ENCODE measurements at regions not wholly inside any gene's neighbourhood (a gene's known extent, or its start where the extent isn't known, plus 50 kb on each side); places are given as distances from the start of the nearest gene placed in this dataset.

- H3K9me3 Mint-ChIP-seq (ENCODE audit: unreplicated experiment) = no peaks in the 10 kb centered on the region
- ChIA-PET POLR2A (no interaction called here), CTCF (no interaction called here)
- intact Hi-C loops (cut with micrococcal nuclease) = no loop called here
- peaks cover 6% of the 10 kb centered on the region for H3K4me1 Mint-ChIP-seq (ENCODE audit: insufficient read depth, unreplicated experiment)
- H3K27ac Mint-ChIP-seq (ENCODE audit: low read depth, unreplicated experiment) = no peak overlapping the region
- BruUV-seq (replicated peaks) = no TSS peak
- no peaks in the 10 kb centered on the region for H3K36me3 Mint-ChIP-seq (ENCODE audit: insufficient read depth, unreplicated experiment)
- H3K27me3 Mint-ChIP-seq (ENCODE audit: insufficient read depth, unreplicated experiment) = no peaks in the 10 kb centered on the region
- no peak for TF ChIP-seq CTCF (IDR thresholded peaks at IDR 0.05; ENCODE audit: unreplicated experiment)
- no peak for DNase-seq (ENCODE audit: unreplicated experiment)
- no peak overlapping the region for H3K4me3 Mint-ChIP-seq (ENCODE audit: unreplicated experiment)
Observed at GRCh38 chr10:78862328-78862640, 206.5 kb upstream of the ZMIZ1 start.

- Mint-ChIP-seq H3K4me1 (ENCODE audit: insufficient read depth, unreplicated experiment) (peaks cover 6% of the 10 kb centered on the region), H3K36me3 (ENCODE audit: insufficient read depth, unreplicated experiment) (no peaks in the 10 kb centered on the region), H3K27me3 (ENCODE audit: insufficient read depth, unreplicated experiment) (no peaks in the 10 kb centered on the region), H3K9me3 (ENCODE audit: unreplicated experiment) (no peaks in the 10 kb centered on the region), H3K27ac (ENCODE audit: low read depth, unreplicated experiment) (no peak overlapping the region), H3K4me3 (ENCODE audit: unreplicated experiment) (no peak overlapping the region)
- intact Hi-C loops (cut with micrococcal nuclease) = no loop called here
- CTCF ChIA-PET = no interaction called here
- POLR2A ChIA-PET = no interaction called here
- TF ChIP-seq CTCF (IDR thresholded peaks at IDR 0.05; ENCODE audit: unreplicated experiment) = no peak
- no peak for DNase-seq (ENCODE audit: unreplicated experiment)
- no TSS peak for BruUV-seq (replicated peaks)
Observed at GRCh38 chr10:78863140-78863905, 205.4 kb upstream of the ZMIZ1 start.

- no peak for TF ChIP-seq CTCF (IDR thresholded peaks at IDR 0.05; ENCODE audit: unreplicated experiment)
- intact Hi-C loops (cut with micrococcal nuclease) = no loop called here
- Mint-ChIP-seq H3K4me1 (ENCODE audit: insufficient read depth, unreplicated experiment) (peaks cover 6% of the 10 kb centered on the region), H3K27ac (ENCODE audit: low read depth, unreplicated experiment) (no peak overlapping the region), H3K36me3 (ENCODE audit: insufficient read depth, unreplicated experiment) (no peaks in the 10 kb centered on the region), H3K27me3 (ENCODE audit: insufficient read depth, unreplicated experiment) (no peaks in the 10 kb centered on the region), H3K4me3 (ENCODE audit: unreplicated experiment) (no peak overlapping the region), H3K9me3 (ENCODE audit: unreplicated experiment) (no peaks in the 10 kb centered on the region)
- BruUV-seq (replicated peaks) = no TSS peak
- DNase-seq (ENCODE audit: unreplicated experiment) = no peak
- POLR2A ChIA-PET = interaction anchor here (0.7 kb wide), 1 partner anchor 84 kb away, joined by 5 read pairs; no protein-coding TSS in a partner anchor
- CTCF ChIA-PET = no interaction called here
Observed at GRCh38 chr10:78863906-78864239, 204.9 kb upstream of the ZMIZ1 start.

- Mint-ChIP-seq H3K27ac (ENCODE audit: low read depth, unreplicated experiment) (no peak overlapping the region), H3K36me3 (ENCODE audit: insufficient read depth, unreplicated experiment) (no peaks in the 10 kb centered on the region), H3K4me1 (ENCODE audit: insufficient read depth, unreplicated experiment) (peaks cover 6% of the 10 kb centered on the region), H3K9me3 (ENCODE audit: unreplicated experiment) (no peaks in the 10 kb centered on the region), H3K27me3 (ENCODE audit: insufficient read depth, unreplicated experiment) (no peaks in the 10 kb centered on the region), H3K4me3 (ENCODE audit: unreplicated experiment) (no peak overlapping the region)
- intact Hi-C loops (cut with micrococcal nuclease) = no loop called here
- TF ChIP-seq CTCF (IDR thresholded peaks at IDR 0.05; ENCODE audit: unreplicated experiment) = no peak
- no TSS peak for BruUV-seq (replicated peaks)
- POLR2A ChIA-PET = no interaction called here
- CTCF ChIA-PET = interaction anchor here (0.6 kb wide), 1 partner anchor 22 kb away, joined by 3 read pairs; no protein-coding TSS in a partner anchor
- DNase-seq (ENCODE audit: unreplicated experiment) = no peak
Observed at GRCh38 chr10:78864761-78865537, 203.8 kb upstream of the ZMIZ1 start.

All from MCF 10A (cell line).